ENCODE measurements at regions not wholly inside any gene's neighbourhood (a gene's known extent, or its start where the extent isn't known, plus 50 kb on each side); places are given as distances from the start of the nearest gene placed in this dataset.
A peak's percentile ranks its signal among the peaks of the same experiment; 100 is the strongest.

DNA sequence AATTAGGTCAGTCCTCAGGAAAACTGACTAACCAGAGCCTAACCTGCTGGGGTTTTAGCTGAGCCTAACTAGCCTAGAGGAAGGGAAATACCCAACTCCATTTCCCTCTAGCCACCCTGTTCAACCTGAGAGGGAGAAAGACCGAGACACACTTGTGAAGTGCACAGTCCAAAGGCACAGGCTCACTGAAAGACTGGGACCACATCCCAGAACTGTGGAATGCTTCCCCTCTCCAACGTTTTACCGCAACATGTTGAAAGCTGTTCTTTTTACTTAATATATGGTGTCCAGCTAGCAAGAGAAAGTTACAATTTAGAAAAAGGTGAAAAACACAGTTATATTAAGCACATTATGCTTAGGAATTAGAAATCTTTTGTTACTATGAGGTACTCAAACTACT lies 76.8 kb upstream of the SIMC1 start:
- H3K27me3 ChIP-seq: no peaks in the 10 kb centered on the region
- ATAC-seq (no peak), FAIRE-seq (no peak), DNase-seq (no peak)
- no peaks in the 10 kb centered on the region for H3K36me3 ChIP-seq
- H3K4me3 ChIP-seq: no peak overlapping the region
- H3K4me1 ChIP-seq: no peaks in the 10 kb centered on the region
- WGBS, 2 donors: 70 to 79% methylated on average over 3 of the region's 3 CpGs
- intact Hi-C loops (cut with DNase I): no loop called here
- no peaks in the 10 kb centered on the region for H3K9me3 ChIP-seq
- no peak overlapping the region for H3K27ac ChIP-seq
- TF ChIP-seq, protein P1, sequence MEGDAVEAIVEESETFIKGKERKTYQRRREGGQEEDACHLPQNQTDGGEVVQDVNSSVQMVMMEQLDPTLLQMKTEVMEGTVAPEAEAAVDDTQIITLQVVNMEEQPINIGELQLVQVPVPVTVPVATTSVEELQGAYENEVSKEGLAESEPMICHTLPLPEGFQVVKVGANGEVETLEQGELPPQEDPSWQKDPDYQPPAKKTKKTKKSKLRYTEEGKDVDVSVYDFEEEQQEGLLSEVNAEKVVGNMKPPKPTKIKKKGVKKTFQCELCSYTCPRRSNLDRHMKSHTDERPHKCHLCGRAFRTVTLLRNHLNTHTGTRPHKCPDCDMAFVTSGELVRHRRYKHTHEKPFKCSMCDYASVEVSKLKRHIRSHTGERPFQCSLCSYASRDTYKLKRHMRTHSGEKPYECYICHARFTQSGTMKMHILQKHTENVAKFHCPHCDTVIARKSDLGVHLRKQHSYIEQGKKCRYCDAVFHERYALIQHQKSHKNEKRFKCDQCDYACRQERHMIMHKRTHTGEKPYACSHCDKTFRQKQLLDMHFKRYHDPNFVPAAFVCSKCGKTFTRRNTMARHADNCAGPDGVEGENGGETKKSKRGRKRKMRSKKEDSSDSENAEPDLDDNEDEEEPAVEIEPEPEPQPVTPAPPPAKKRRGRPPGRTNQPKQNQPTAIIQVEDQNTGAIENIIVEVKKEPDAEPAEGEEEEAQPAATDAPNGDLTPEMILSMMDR (IDR thresholded peaks at IDR 0.05): no peak

DNA sequence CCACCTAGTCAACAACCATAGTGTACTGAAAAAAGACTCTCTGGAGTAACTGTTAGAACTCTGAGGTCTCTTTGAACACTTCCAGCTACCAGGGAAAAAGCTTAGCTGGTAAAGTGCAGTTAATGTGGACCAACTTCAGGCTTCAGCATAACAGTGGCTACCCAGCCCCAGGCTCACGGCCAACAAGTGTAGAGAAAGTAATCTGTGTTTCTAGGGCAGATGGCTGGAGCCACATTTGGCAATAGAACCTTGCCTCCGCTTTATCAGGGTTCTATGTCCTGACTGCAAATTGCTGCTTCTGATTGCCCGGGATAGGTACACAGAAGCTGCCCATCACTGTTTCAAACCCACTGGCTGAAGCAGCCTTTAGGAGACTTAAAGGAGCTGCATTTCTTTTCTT lies 76.0 kb upstream of the SIMC1 start:
- Histone ChIP-seq H3K9me3 (no peaks in the 10 kb centered on the region), H3K27ac (no peak overlapping the region), H3K27me3 (no peaks in the 10 kb centered on the region), H3K4me1 (no peaks in the 10 kb centered on the region), H3K4me3 (no peak overlapping the region), H3K36me3 (no peaks in the 10 kb centered on the region)
- intact Hi-C loops (cut with DNase I): no loop called here
- ATAC-seq (peak in 3 of 4 donors; percentile 43 to 56 (median 45)), DNase-seq (no peak), FAIRE-seq (no peak)
- TF ChIP-seq, protein P1 (IDR thresholded peaks at IDR 0.05): no peak
- 18 to 34% methylated on average over 3 of the region's 3 CpGs for WGBS, 2 donors

DNA sequence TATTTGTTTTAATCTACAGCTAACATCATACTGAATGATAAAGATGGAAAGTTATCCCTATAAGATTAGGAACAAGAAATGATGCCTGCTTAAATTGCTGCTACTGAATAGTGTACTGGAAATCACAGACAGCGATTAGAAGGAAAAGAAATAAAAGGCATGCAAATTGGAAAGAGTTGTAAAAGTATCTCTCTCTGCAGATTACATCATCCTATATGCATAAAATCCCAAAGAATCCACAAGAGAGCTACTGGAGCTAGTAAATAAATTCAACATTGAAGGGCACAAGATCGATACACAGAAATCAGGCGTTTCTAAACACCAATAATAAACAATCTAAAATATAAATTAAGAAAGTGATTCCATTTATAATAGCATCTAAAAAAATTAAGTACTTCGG lies 75.3 kb upstream of the SIMC1 start:
- H3K4me1 ChIP-seq: no peaks in the 10 kb centered on the region
- ATAC-seq (no peak), DNase-seq (no peak), FAIRE-seq (no peak)
- no peaks in the 10 kb centered on the region for H3K9me3 ChIP-seq
- H3K27me3 ChIP-seq: no peaks in the 10 kb centered on the region
- H3K4me3 ChIP-seq: no peak overlapping the region
- intact Hi-C loops (cut with DNase I): no loop called here
- no peaks in the 10 kb centered on the region for H3K36me3 ChIP-seq
- WGBS, 2 donors: 70 to 87% methylated on average over 4 of the region's 4 CpGs
- TF ChIP-seq, protein P1 (IDR thresholded peaks at IDR 0.05): no peak
- H3K27ac ChIP-seq: no peak overlapping the region

DNA sequence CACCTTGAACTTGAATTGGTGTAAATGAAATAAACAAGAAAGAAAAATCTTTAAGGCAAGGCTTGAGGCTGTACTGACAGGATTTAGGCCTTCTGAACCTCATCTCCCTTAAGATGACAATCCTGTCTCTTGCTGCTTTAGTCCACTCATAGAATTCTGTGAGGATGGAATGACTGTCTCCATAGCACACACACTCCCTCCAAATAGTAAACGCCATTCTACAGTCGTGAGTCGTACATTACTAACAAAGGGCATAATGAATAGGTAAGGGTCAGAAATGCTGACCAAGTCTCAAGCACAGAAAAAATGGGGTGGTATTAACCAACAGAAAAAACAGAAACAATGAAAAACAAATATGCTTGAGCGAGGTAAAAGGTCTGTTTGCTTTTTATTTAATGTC lies 71.8 kb upstream of the SIMC1 start:
- H3K27ac ChIP-seq: no peak overlapping the region
- FAIRE-seq: no peak
- 35 to 38% methylated on average over 4 of the region's 4 CpGs for WGBS, 2 donors
- no peaks in the 10 kb centered on the region for H3K9me3 ChIP-seq
- TF ChIP-seq, protein P1 (IDR thresholded peaks at IDR 0.05): no peak
- no peak overlapping the region for H3K4me3 ChIP-seq
- no peaks in the 10 kb centered on the region for H3K36me3 ChIP-seq
- DNase-seq: no peak
- no peaks in the 10 kb centered on the region for H3K4me1 ChIP-seq
- no peaks in the 10 kb centered on the region for H3K27me3 ChIP-seq
- intact Hi-C loops (cut with DNase I): no loop called here
- ATAC-seq: no peak

DNA sequence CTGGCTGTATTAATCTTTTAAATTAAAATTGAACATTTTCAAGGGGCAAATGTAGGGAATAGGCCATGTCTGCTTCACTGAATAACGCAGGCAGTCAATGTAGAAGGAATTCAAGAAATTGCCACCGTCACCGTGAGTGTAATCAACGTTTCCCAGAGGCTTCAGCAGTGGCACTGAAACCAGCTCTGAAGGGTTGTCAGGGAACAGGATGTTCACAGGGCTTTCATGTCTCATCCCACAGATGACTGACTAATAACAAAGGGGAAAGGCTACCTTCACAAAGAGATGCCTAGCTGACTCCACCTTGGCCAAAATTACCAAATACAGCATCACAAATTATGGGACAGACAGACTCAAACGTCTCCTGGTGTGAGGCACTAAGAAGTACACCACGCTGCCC lies 70.4 kb upstream of the SIMC1 start:
- no peak for ATAC-seq
- DNase-seq: no peak
- no peak for FAIRE-seq
- H3K36me3 ChIP-seq: no peaks in the 10 kb centered on the region
- H3K4me3 ChIP-seq: no peak overlapping the region
- no peaks in the 10 kb centered on the region for H3K9me3 ChIP-seq
- intact Hi-C loops (cut with DNase I): no loop called here
- TF ChIP-seq, protein P1 (IDR thresholded peaks at IDR 0.05): no peak
- H3K4me1 ChIP-seq: no peaks in the 10 kb centered on the region
- H3K27me3 ChIP-seq: no peaks in the 10 kb centered on the region
- no peak overlapping the region for H3K27ac ChIP-seq
- 46 to 52% methylated on average over 6 of the region's 6 CpGs for WGBS, 2 donors

Data from pancreas (tissue), 10 donors.